IMR-90 (cell line): ENCODE measurements at regions not wholly inside any gene's neighbourhood (a gene's known extent, or its start where the extent isn't known, plus 50 kb on each side); places are given as distances from the start of the nearest gene placed in this dataset.

Source experiments
- ATAC-seq: fragments of 200-7000 bp; cut with Tn5 transposase; 2 replicates; pipeline ENCODE4 v1.9.1; 2020; ENCODE audit warnings: low read depth, mild to moderate bottlenecking, moderate library complexity
- BruUV-seq: library from RNA; stranded (reverse); fragments of 400-500 nt; replicated peaks from 2 replicates; lab custom pipeline; 2021; lab: Mats Ljungman, UMichigan
- CTCF ChIA-PET: fragments of 300-600 bp; formaldehyde crosslinking; extraction: SDS; loops from one replicate; lab custom pipeline; 2021; ENCODE audit warnings: antibody characterized with exemption; lab: Yijun Ruan, JAX
- POLR2A ChIA-PET: fragments of 300-600 bp; sonication (Branson Sonifier 250); formaldehyde crosslinking; loops from one replicate; lab custom pipeline; 2022; ENCODE audit warnings: antibody characterized with exemption; ENCODE audit not compliant: unreplicated experiment; lab: Charles Lee
- DNase-seq: peaks from one replicate; pipeline ENCODE4 v3.0.0; 2013
- H2AFZ ChIP-seq: replicated peaks from 2 replicates; pipeline ENCODE3; 2013; ENCODE audit warnings: low read length, mild to moderate bottlenecking; ENCODE audit not compliant: poor library complexity
- H2AK5ac ChIP-seq: 2 replicates; pipeline ENCODE4 v1.6.1; 2013; ENCODE audit warnings: low read depth, low read length, inconsistent platforms
- H2AK9ac ChIP-seq: replicated peaks from 2 replicates; pipeline ENCODE3; 2013; ENCODE audit warnings: mild to moderate bottlenecking, low read depth, low read length, moderate library complexity; ENCODE audit not compliant: poor library complexity
- H2BK120ac ChIP-seq: 2 replicates; pipeline ENCODE4 v1.6.1; 2013; ENCODE audit warnings: low read depth, low read length, inconsistent platforms
- H2BK15ac ChIP-seq: 3 replicates; pipeline ENCODE4 v1.6.1; 2013; ENCODE audit warnings: low read depth, low read length, inconsistent platforms
- H2BK20ac ChIP-seq: 2 replicates; pipeline ENCODE4 v1.6.1; 2013; ENCODE audit warnings: low read depth, mild to moderate bottlenecking, inconsistent platforms, low read length, moderate library complexity
- H2BK5ac ChIP-seq: 2 replicates; pipeline ENCODE4 v1.6.1; 2013; ENCODE audit warnings: mild to moderate bottlenecking, low read depth, low read length, inconsistent platforms; ENCODE audit not compliant: poor library complexity, severe bottlenecking
- H3K14ac ChIP-seq: replicated peaks from 2 replicates; pipeline ENCODE4 v1.6.1; 2013; ENCODE audit warnings: low read depth, low read length, inconsistent platforms
- H3K18ac ChIP-seq: 2 replicates; pipeline ENCODE4 v1.6.1; 2013; ENCODE audit warnings: low read depth, low read length, control low read depth
- H3K23ac ChIP-seq: 2 replicates; pipeline ENCODE4 v1.6.1; 2013; ENCODE audit warnings: low read depth, low read length, inconsistent platforms
- H3K27ac ChIP-seq: 2 replicates; pipeline ENCODE4 v1.5.1; 2013; ENCODE audit warnings: mild to moderate bottlenecking, control low read depth, low read length; ENCODE audit not compliant: insufficient read depth
- H3K27me3 ChIP-seq: 2 replicates; pipeline ENCODE4 v1.6.1; 2013; ENCODE audit warnings: low read length; ENCODE audit not compliant: control insufficient read depth, insufficient read depth
- H3K36me3 ChIP-seq: 2 replicates; pipeline ENCODE4 v1.6.1; 2013; ENCODE audit warnings: low read length, mixed read lengths; ENCODE audit not compliant: control insufficient read depth, insufficient read depth
- H3K4ac ChIP-seq: 2 replicates; pipeline ENCODE4 v1.6.1; 2013; ENCODE audit warnings: low read depth, low read length, inconsistent platforms
- H3K4me1 ChIP-seq: 2 replicates; pipeline ENCODE4 v1.6.1; 2013; ENCODE audit warnings: low read length, mixed read lengths; ENCODE audit not compliant: control insufficient read depth, insufficient read depth
- H3K4me2 ChIP-seq: 2 replicates; pipeline ENCODE4 v1.6.1; 2013; ENCODE audit warnings: low read depth, mild to moderate bottlenecking, control low read depth, low read length, moderate library complexity
- H3K4me3 ChIP-seq: 2 replicates; pipeline ENCODE4 v1.5.1; 2013; ENCODE audit warnings: low read depth, mild to moderate bottlenecking, control low read depth, low read length, moderate library complexity; ENCODE audit not compliant: insufficient read depth
- H3K56ac ChIP-seq: 2 replicates; pipeline ENCODE4 v1.6.1; 2013; ENCODE audit warnings: low read length, inconsistent platforms; ENCODE audit not compliant: insufficient read depth; ENCODE audit errors: extremely low read depth
- H3K79me1 ChIP-seq, 2 experiments: 2 replicates each; pipeline ENCODE4 v1.6.1; 2013; ENCODE audit warnings: low read length in 2 of 2, inconsistent platforms in 1 of 2, low read depth in 1 of 2
- H3K9ac ChIP-seq: 2 replicates; pipeline ENCODE4 v1.6.1; 2013; ENCODE audit warnings: low read depth, low read length, control low read depth
- H3K9me1 ChIP-seq: 2 replicates; pipeline ENCODE4 v1.6.1; 2013; ENCODE audit warnings: low read length, inconsistent platforms; ENCODE audit not compliant: insufficient read depth
- H3K9me3 ChIP-seq: 2 replicates; pipeline ENCODE4 v1.6.1; 2013; ENCODE audit warnings: low read length; ENCODE audit not compliant: control insufficient read depth, insufficient read depth
- H4K20me1 ChIP-seq: 2 replicates; pipeline ENCODE4 v1.6.1; 2013; ENCODE audit warnings: low read length, inconsistent platforms; ENCODE audit not compliant: insufficient read depth
- H4K5ac ChIP-seq: 2 replicates; pipeline ENCODE4 v1.6.1; 2013; ENCODE audit warnings: mild to moderate bottlenecking, low read depth, low read length, control low read depth
- H4K8ac ChIP-seq, 2 experiments: 2 replicates each; pipeline ENCODE4 v1.6.1; 2013; ENCODE audit warnings: low read depth in 2 of 2, low read length in 2 of 2, control low read depth in 1 of 2, inconsistent platforms in 1 of 2
- H4K91ac ChIP-seq: 2 replicates; pipeline ENCODE4 v1.6.1; 2013; ENCODE audit warnings: low read depth, low read length, inconsistent platforms; ENCODE audit not compliant: insufficient read depth
- RCOR1 ChIP-seq: IDR thresholded peaks from 2 replicates; pipeline ENCODE4 v1.6.1; 2012; ENCODE audit warnings: mild to moderate bottlenecking, low read length, improper control_type of control experiment; ENCODE audit not compliant: insufficient replicate concordance
- WGBS, 2 experiments: methylation state at CpG; one replicate each; pipeline versions ENCODE4 v1.1.5 to v1.1.7; 2013; ENCODE audit warnings: missing lambda C conversion rate in 2 of 2; ENCODE audit not compliant: insufficient read length in 1 of 2; ENCODE audit errors: extremely low coverage in 2 of 2; 5-methylcytosine and 5-hydroxymethylcytosine counted together
- dilution Hi-C: fragments of 300-500 bp; cut with HindIII; formaldehyde crosslinking; loops from one replicate; pipeline ENCODE4 v1.14.3; 2018; ENCODE audit warnings: low sequenced_read_pairs; ENCODE audit not compliant: unreplicated experiment
- in situ Hi-C: fragments of 300-500 bp; cut with MboI; formaldehyde crosslinking; loops from 3 replicates; pipeline ENCODE4 v1.14.3; 2019; ENCODE audit warnings: low sequenced_read_pairs, inconsistent platforms, mixed read lengths
- intact Hi-C: fragments of 100-400 bp; cut with micrococcal nuclease; formaldehyde crosslinking; loops from 2 replicates; pipeline ENCODE4 v1.10.0; 2022

DNA sequence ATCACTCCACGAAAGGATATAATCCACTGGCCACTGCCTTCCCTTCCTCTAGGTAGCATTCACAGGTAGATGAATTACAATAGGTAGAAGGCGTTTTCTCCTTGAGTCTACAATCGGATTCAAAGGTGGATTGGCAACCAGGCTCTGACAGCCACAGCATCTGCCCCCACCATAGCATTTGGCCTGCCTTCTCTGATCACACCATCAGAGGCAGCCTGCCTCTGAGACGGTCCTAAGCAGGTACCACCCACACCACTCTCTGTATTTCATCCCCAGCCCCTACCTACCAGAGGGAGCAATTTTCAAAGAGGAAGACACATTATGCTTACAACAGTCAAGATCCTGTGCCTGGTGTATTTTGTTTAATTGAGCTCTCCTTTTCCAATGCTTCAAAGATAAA is 210.5 kb upstream of the SPTLC3 start:
- Histone ChIP-seq H2BK5ac (no peak overlapping the region), H2BK20ac (no peak overlapping the region), H3K23ac (no peak overlapping the region), H4K20me1 (no peaks in the 10 kb centered on the region), H2AFZ (no peak overlapping the region), H3K56ac (no peak overlapping the region), H3K4me3 (no peak overlapping the region), H3K27ac (no peak overlapping the region), H3K14ac (no peak overlapping the region), H4K5ac (no peak overlapping the region), H2BK15ac (no peak overlapping the region), H3K4me2 (no peak overlapping the region), H3K9ac (no peak overlapping the region), H4K91ac (no peak overlapping the region), H3K36me3 (no peaks in the 10 kb centered on the region), H3K4me1 (no peaks in the 10 kb centered on the region), H3K18ac (no peak overlapping the region), H2BK120ac (no peak overlapping the region), H3K9me3 (peaks cover 14% of the 10 kb centered on the region), H3K27me3 (no peaks in the 10 kb centered on the region), H2AK5ac (no peak overlapping the region), H2AK9ac (no peak overlapping the region), H3K79me1 (no peaks in the 10 kb centered on the region), H3K4ac (no peak overlapping the region), H4K8ac (no peak overlapping the region), H3K9me1 (no peaks in the 10 kb centered on the region)
- 0% methylated on average over 1 of the region's 4 CpGs; no CpG with 5 or more reads in 1 of the 2 experiments for WGBS, 2 experiments
- no peak for TF ChIP-seq RCOR1
- ATAC-seq (no peak), DNase-seq (no peak)
- BruUV-seq = no TSS peak
- intact Hi-C loops (no loop called here), dilution Hi-C loops (no loop called here), in situ Hi-C loops (no loop called here)
- ChIA-PET CTCF (no interaction called here), POLR2A (no interaction called here)
